Activated naive CD4-positive, alpha-beta T cell (primary cell): ENCODE measurements at regions not wholly inside any gene's neighbourhood (a gene's known extent, or its start where the extent isn't known, plus 50 kb on each side); places are given as distances from the start of the nearest gene placed in this dataset.
"Not testable (repeated sequence)": the region's sequence is repeated elsewhere in the genome, so short reads cannot be mapped to it uniquely, and the experiment has no call there.

ENCODE experiments used
- DNase-seq, 4 experiments: peaks; one replicate each; lab custom pipeline; 2025; lab: John Stamatoyannopoulos, UW

GRCh38 chr3:31184261-31185061 lies 290.0 kb upstream of the GADL1 start:
- DNase-seq = no peak

GRCh38 chr3:31185062-31185357 lies 290.5 kb upstream of the GADL1 start:
- DNase-seq = no peak

GRCh38 chr3:31186041-31186440 lies 291.6 kb upstream of the GADL1 start:
- no peak for DNase-seq

- DNase-seq = no peak
Measured at GRCh38 chr3:31187380-31187779, 292.9 kb upstream of the GADL1 start.

GRCh38 chr3:31188112-31188511 lies 293.7 kb upstream of the GADL1 start:
- DNase-seq = no peak

- no peak for DNase-seq
Measured at GRCh38 chr3:31189330-31189729, 294.9 kb upstream of the GADL1 start.

GRCh38 chr3:31189971-31190370 lies 295.5 kb upstream of the GADL1 start:
- no peak for DNase-seq

GRCh38 chr3:31191354-31191753 lies 296.9 kb upstream of the GADL1 start:
- no peak for DNase-seq

GRCh38 chr3:31193429-31193828 lies 299.0 kb upstream of the GADL1 start:
- DNase-seq = no peak

- no peak for DNase-seq
Measured at GRCh38 chr3:31193871-31194270, 299.4 kb upstream of the GADL1 start.

- no peak for DNase-seq
Measured at GRCh38 chr3:31196261-31196660, 301.8 kb upstream of the GADL1 start.

- no peak for DNase-seq
Measured at GRCh38 chr3:31196881-31197364, 302.5 kb upstream of the GADL1 start.

GRCh38 chr3:31197941-31198340 lies 303.5 kb upstream of the GADL1 start:
- no peak for DNase-seq

GRCh38 chr3:31198890-31199289 lies 304.4 kb upstream of the GADL1 start:
- no peak for DNase-seq

- no peak for DNase-seq
Measured at GRCh38 chr3:31203960-31204795, 309.7 kb upstream of the GADL1 start.

- DNase-seq = not testable (repeated sequence)
Measured at GRCh38 chr3:31204796-31205056, 310.3 kb upstream of the GADL1 start.

GRCh38 chr3:31210068-31210645 lies 315.7 kb upstream of the GADL1 start:
- no peak for DNase-seq

- DNase-seq = no peak
Measured at GRCh38 chr3:31213869-31214486, 318.7 kb upstream of the STT3B start.

- no peak for DNase-seq
Measured at GRCh38 chr3:31218082-31218481, 314.6 kb upstream of the STT3B start.

GRCh38 chr3:31219131-31219843 lies 313.4 kb upstream of the STT3B start:
- DNase-seq = no peak

- DNase-seq = no peak
Measured at GRCh38 chr3:31220431-31220830, 312.3 kb upstream of the STT3B start.

- no peak for DNase-seq
Measured at GRCh38 chr3:31223278-31223677, 309.4 kb upstream of the STT3B start.
